ENCODE measurements at regions not wholly inside any gene's neighbourhood (a gene's known extent, or its start where the extent isn't known, plus 50 kb on each side); places are given as distances from the start of the nearest gene placed in this dataset.
"Not testable (repeated sequence)": the region's sequence is repeated elsewhere in the genome, so short reads cannot be mapped to it uniquely, and the experiment has no call there.

DNA sequence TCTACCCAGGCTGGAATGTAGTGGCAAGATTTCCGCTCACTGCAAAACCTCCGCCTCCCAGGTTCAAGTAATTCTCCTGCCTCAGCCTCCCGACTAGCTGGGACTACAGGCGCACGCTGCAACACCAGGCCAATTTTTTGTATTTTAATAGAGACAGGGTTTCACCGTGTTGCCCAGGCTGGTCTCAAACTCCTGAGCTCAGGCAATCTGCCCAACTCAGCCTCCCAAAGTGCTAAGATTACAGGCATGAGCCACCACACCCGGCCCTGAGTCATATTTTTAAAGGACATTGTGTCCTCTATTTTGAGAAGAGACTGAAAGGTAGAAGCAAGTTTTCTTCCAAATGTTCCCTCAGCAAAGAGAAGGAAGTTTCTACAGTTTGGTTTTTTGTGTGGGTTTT, 227.1 kb downstream of the KCTD12 start:
- TF ChIP-seq, protein P1, sequence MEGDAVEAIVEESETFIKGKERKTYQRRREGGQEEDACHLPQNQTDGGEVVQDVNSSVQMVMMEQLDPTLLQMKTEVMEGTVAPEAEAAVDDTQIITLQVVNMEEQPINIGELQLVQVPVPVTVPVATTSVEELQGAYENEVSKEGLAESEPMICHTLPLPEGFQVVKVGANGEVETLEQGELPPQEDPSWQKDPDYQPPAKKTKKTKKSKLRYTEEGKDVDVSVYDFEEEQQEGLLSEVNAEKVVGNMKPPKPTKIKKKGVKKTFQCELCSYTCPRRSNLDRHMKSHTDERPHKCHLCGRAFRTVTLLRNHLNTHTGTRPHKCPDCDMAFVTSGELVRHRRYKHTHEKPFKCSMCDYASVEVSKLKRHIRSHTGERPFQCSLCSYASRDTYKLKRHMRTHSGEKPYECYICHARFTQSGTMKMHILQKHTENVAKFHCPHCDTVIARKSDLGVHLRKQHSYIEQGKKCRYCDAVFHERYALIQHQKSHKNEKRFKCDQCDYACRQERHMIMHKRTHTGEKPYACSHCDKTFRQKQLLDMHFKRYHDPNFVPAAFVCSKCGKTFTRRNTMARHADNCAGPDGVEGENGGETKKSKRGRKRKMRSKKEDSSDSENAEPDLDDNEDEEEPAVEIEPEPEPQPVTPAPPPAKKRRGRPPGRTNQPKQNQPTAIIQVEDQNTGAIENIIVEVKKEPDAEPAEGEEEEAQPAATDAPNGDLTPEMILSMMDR (conservative IDR thresholded peaks at IDR 0.05): not testable (repeated sequence)
- not testable (repeated sequence) for TF ChIP-seq EZH2 (IDR thresholded peaks at IDR 0.05; ENCODE audit: low read depth)
